ENCODE measurements at regions not wholly inside any gene's neighbourhood (a gene's known extent, or its start where the extent isn't known, plus 50 kb on each side); places are given as distances from the start of the nearest gene placed in this dataset.
A peak's percentile ranks its signal among the peaks of the same experiment; 100 is the strongest.
"Not testable (repeated sequence)": the region's sequence is repeated elsewhere in the genome, so short reads cannot be mapped to it uniquely, and the experiment has no call there.

GRCh38 chr4:167986044-167986443 lies 106.3 kb upstream of the ANXA10 start:
- ATAC-seq, result no peak
- TF ChIP-seq ZNF70 (CRISPR knock-in tag; IDR thresholded peaks at IDR 0.05), result no peak
- no peak for TF ChIP-seq OSR1 (CRISPR knock-in tag; IDR thresholded peaks at IDR 0.05)
- TF ChIP-seq SNAI2 (CRISPR knock-in tag; IDR thresholded peaks at IDR 0.05), result no peak
- TF ChIP-seq ZNF565 (CRISPR knock-in tag; conservative IDR thresholded peaks at IDR 0.05; ENCODE audit: low read depth), result no peak
- no peak for TF ChIP-seq BACH2 (CRISPR knock-in tag; IDR thresholded peaks at IDR 0.05; ENCODE audit: borderline replicate concordance)
- TF ChIP-seq GLIS3 (CRISPR knock-in tag; IDR thresholded peaks at IDR 0.05), result no peak
- TF ChIP-seq, protein P1, sequence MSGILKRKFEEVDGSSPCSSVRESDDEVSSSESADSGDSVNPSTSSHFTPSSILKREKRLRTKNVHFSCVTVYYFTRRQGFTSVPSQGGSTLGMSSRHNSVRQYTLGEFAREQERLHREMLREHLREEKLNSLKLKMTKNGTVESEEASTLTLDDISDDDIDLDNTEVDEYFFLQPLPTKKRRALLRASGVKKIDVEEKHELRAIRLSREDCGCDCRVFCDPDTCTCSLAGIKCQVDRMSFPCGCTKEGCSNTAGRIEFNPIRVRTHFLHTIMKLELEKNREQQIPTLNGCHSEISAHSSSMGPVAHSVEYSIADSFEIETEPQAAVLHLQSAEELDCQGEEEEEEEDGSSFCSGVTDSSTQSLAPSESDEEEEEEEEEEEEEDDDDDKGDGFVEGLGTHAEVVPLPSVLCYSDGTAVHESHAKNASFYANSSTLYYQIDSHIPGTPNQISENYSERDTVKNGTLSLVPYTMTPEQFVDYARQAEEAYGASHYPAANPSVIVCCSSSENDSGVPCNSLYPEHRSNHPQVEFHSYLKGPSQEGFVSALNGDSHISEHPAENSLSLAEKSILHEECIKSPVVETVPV (CRISPR knock-in tag; IDR thresholded peaks at IDR 0.05), result no peak
- TF ChIP-seq POU6F1 (CRISPR knock-in tag; IDR thresholded peaks at IDR 0.05; ENCODE audit: borderline replicate concordance, low read depth), result no peak
- no peak for TF ChIP-seq ESRRG (CRISPR knock-in tag; IDR thresholded peaks at IDR 0.05)
- TF ChIP-seq, protein P2, sequence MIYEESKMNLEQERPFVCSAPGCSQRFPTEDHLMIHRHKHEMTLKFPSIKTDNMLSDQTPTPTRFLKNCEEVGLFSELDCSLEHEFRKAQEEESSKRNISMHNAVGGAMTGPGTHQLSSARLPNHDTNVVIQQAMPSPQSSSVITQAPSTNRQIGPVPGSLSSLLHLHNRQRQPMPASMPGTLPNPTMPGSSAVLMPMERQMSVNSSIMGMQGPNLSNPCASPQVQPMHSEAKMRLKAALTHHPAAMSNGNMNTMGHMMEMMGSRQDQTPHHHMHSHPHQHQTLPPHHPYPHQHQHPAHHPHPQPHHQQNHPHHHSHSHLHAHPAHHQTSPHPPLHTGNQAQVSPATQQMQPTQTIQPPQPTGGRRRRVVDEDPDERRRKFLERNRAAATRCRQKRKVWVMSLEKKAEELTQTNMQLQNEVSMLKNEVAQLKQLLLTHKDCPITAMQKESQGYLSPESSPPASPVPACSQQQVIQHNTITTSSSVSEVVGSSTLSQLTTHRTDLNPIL (CRISPR knock-in tag; IDR thresholded peaks at IDR 0.05; ENCODE audit: low read depth), result no peak
- TF ChIP-seq ISL1 (CRISPR knock-in tag; IDR thresholded peaks at IDR 0.05), result no peak
- TF ChIP-seq ARNTL (CRISPR knock-in tag; IDR thresholded peaks at IDR 0.05; ENCODE audit: borderline replicate concordance, low read depth), result no peak
- no peak for TF ChIP-seq ZC3H10 (CRISPR knock-in tag; IDR thresholded peaks at IDR 0.05)
- TF ChIP-seq TCF4 (CRISPR knock-in tag; IDR thresholded peaks at IDR 0.05; ENCODE audit: borderline replicate concordance), result no peak
- no peak for TF ChIP-seq CSDC2 (CRISPR knock-in tag; IDR thresholded peaks at IDR 0.05)

DNA sequence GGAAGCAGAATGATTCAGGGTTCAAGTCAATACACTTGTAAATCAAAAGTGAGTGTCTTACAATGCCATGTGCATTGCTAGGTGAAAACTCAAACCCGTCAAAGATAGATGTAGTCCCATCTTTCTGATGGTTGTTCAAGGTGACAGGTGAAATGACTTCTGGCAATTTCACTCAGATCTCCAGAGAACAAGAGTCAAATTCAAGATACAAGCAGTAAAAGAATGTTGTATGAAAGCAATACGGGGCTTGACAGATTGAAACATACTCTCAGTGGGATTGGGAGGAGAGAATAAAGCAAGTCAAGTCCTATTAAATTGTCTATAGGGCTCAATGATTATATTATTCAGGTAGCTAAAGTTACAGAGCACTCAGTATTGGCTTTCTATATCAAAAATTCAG lies 105.1 kb upstream of the ANXA10 start:
- ATAC-seq, result no peak
- TF ChIP-seq ZFP30 (CRISPR knock-in tag; IDR thresholded peaks at IDR 0.05), result no peak

DNA sequence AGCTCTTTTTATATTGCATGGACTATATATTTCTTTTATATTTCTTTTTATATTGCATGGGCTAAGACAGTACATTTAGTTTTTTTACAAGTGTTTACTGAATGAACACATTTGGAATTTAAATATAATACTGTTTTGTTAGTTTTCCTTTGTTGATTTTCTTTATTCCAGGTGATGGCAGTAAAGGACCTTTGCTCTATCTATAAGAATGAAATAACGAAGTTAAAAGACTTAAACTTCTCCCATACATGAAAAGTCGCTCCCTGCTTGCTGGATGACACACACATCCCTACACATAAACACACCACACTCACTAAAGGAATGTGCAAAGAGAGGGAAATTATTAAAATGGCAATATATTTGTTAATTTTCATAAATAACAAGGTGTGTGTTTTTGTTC lies 102.5 kb upstream of the ANXA10 start:
- no peak for ATAC-seq
- TF ChIP-seq PATZ1 (CRISPR knock-in tag; IDR thresholded peaks at IDR 0.05; ENCODE audit: borderline replicate concordance), result no peak
- TF ChIP-seq TOX (CRISPR knock-in tag; IDR thresholded peaks at IDR 0.05; ENCODE audit: borderline replicate concordance), result no peak
- no peak for TF ChIP-seq ZNF565 (CRISPR knock-in tag; conservative IDR thresholded peaks at IDR 0.05; ENCODE audit: low read depth)
- TF ChIP-seq ZC3H10 (CRISPR knock-in tag; IDR thresholded peaks at IDR 0.05), result no peak

- ATAC-seq, result not testable (repeated sequence)
Observed at GRCh38 chr4:168008112-168008511, 84.2 kb upstream of the ANXA10 start.

DNA sequence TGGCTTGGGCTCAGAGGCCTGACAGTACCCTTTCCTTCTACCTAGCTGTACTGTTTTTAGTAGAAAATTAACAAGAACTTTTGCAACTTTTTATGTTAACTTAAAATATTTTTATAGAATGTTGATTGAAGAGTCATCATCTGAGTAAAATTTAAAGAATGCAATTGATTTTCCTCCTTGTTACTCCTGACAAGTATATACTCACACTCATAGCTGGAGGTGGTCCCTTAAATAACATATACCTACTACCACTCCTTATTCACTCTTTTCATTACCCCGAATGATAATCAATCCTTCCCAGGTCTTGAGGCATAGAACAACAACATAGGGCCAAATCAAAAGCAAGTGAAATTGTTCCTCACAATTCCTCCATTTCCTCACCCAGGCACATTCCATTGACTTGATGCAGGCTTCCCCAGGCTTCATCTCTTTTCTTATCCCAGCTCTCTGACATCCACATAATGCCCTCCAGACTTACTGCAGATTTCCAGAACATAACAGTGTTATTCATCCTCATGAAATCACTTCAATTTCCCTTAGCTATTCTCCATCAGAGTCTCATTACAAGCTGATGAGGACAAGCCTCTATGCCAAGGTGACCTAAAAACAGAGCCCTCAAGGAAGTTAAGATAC lies 73.2 kb upstream of the ANXA10 start:
- ATAC-seq, result peak; percentile 57; the same call in 2 of the 3 replicates
- TF ChIP-seq ZNF8 (CRISPR knock-in tag; IDR thresholded peaks at IDR 0.05) (no peak), ISL1 (CRISPR knock-in tag; IDR thresholded peaks at IDR 0.05) (no peak), ZNF565 (CRISPR knock-in tag; conservative IDR thresholded peaks at IDR 0.05; ENCODE audit: low read depth) (no peak), ESRRG (CRISPR knock-in tag; IDR thresholded peaks at IDR 0.05) (no peak), GLIS3 (CRISPR knock-in tag; IDR thresholded peaks at IDR 0.05) (no peak), ZC3H10 (CRISPR knock-in tag; IDR thresholded peaks at IDR 0.05) (no peak), SNAI2 (CRISPR knock-in tag; IDR thresholded peaks at IDR 0.05) (no peak), ZNF70 (CRISPR knock-in tag; IDR thresholded peaks at IDR 0.05) (no peak), BACH2 (CRISPR knock-in tag; IDR thresholded peaks at IDR 0.05; ENCODE audit: borderline replicate concordance) (no peak), RARB (CRISPR knock-in tag; IDR thresholded peaks at IDR 0.05) (no peak), PATZ1 (CRISPR knock-in tag; IDR thresholded peaks at IDR 0.05; ENCODE audit: borderline replicate concordance) (no peak), TSHZ2 (CRISPR knock-in tag; IDR thresholded peaks at IDR 0.05) (no peak), TCF4 (CRISPR knock-in tag; IDR thresholded peaks at IDR 0.05; ENCODE audit: borderline replicate concordance) (no peak), ZFP30 (CRISPR knock-in tag; IDR thresholded peaks at IDR 0.05) (no peak)
- TF ChIP-seq, protein P2 (CRISPR knock-in tag; IDR thresholded peaks at IDR 0.05; ENCODE audit: low read depth), result no peak

All from SK-N-SH treated with all-trans-retinoic acid at 6 μM for 48 hours (cell line).